ENCODE measurements at regions not wholly inside any gene's neighbourhood (a gene's known extent, or its start where the extent isn't known, plus 50 kb on each side); places are given as distances from the start of the nearest gene placed in this dataset.
"Not testable (repeated sequence)": the region's sequence is repeated elsewhere in the genome, so short reads cannot be mapped to it uniquely, and the experiment has no call there.

GRCh38 chr1:88612292-88612691 is 71.8 kb upstream of the PKN2 start:
- no peak overlapping the region for H3K4me3 ChIP-seq (ENCODE audit: low read depth in 2 of 2, low read length in 2 of 2)
- H3K27me3 ChIP-seq (ENCODE audit: control insufficient read depth, insufficient read depth, low read length) = peaks cover 3% of the 10 kb centered on the region; the same call in 1 of the 2 replicates
- BruUV-seq (replicated peaks) = no TSS peak
- in situ Hi-C loops (cut with HindIII; ENCODE audit: low pct_unique_long_range_greater_than_20kb, low sequenced_read_pairs) = no loop called here
- ChIA-PET CTCF (no interaction called here), POLR2A (no interaction called here)
- no peak for TF ChIP-seq TCF7L2 (IDR thresholded peaks at IDR 0.05; ENCODE audit: low read depth, low read length)
- TF ChIP-seq POLR2AphosphoS5 (IDR thresholded peaks at IDR 0.05; ENCODE audit: low read depth, low read length) = no peak
- intact Hi-C loops (cut with micrococcal nuclease; ENCODE audit: unreplicated experiment) = no loop called here
- 0 out of 2 replicates have a peak, but pooled peaks cover 3% of the 10 kb centered on the region for H3K4me1 ChIP-seq (ENCODE audit: control insufficient read depth, insufficient read depth, low read length)
- no peak overlapping the region for H3K27ac ChIP-seq (ENCODE audit: low read length)
- ATAC-seq (no peak), DNase-seq (ENCODE audit: low read depth, low spot score) (no peak)
- no peaks in the 10 kb centered on the region for H3K9me3 ChIP-seq (ENCODE audit: control insufficient read depth, insufficient read depth, low read depth, low read length)
- H3K36me3 ChIP-seq (ENCODE audit: control insufficient read depth, insufficient read depth, low read length) = no peaks in the 10 kb centered on the region

DNA sequence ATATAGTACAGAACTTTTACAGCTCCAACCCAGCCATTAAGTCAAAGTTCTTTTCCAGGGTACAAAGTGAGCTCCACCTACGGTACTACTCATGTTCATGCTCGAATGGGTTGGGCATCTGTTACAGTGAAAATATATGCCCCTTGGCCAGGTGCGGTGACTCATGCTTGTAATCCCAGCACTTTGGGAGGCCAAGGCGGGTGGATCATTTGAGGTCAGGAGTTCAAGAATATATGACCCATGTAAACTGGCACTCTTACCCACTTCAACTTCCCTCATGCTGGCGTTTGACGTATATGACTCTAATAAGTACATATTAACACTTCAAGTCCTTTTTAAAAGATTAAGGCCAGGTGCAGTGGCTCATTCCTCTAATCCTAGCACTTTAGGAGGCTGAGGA is 71.3 kb upstream of the PKN2 start:
- H3K27ac ChIP-seq (ENCODE audit: low read length) = no peak overlapping the region
- H3K9me3 ChIP-seq (ENCODE audit: control insufficient read depth, insufficient read depth, low read depth, low read length) = no peaks in the 10 kb centered on the region
- no TSS peak for BruUV-seq (replicated peaks)
- H3K36me3 ChIP-seq (ENCODE audit: control insufficient read depth, insufficient read depth, low read length) = no peaks in the 10 kb centered on the region
- DNase-seq (ENCODE audit: low read depth, low spot score) (no peak), ATAC-seq (no peak)
- H3K4me1 ChIP-seq (ENCODE audit: control insufficient read depth, insufficient read depth, low read length) = 0 out of 2 replicates have a peak, but pooled peaks cover 3% of the 10 kb centered on the region
- H3K27me3 ChIP-seq (ENCODE audit: control insufficient read depth, insufficient read depth, low read length) = no peaks in the 10 kb centered on the region; the same call in 1 of the 2 replicates
- CTCF ChIA-PET = no interaction called here
- TF ChIP-seq TCF7L2 (IDR thresholded peaks at IDR 0.05; ENCODE audit: low read depth, low read length) (no peak), CTCF (IDR thresholded peaks at IDR 0.05) (no peak), POLR2AphosphoS5 (IDR thresholded peaks at IDR 0.05; ENCODE audit: low read depth, low read length) (no peak), SIN3A (IDR thresholded peaks at IDR 0.05; ENCODE audit: borderline replicate concordance, insufficient read depth, low read depth, low read length) (no peak)
- TF ChIP-seq, protein P1, sequence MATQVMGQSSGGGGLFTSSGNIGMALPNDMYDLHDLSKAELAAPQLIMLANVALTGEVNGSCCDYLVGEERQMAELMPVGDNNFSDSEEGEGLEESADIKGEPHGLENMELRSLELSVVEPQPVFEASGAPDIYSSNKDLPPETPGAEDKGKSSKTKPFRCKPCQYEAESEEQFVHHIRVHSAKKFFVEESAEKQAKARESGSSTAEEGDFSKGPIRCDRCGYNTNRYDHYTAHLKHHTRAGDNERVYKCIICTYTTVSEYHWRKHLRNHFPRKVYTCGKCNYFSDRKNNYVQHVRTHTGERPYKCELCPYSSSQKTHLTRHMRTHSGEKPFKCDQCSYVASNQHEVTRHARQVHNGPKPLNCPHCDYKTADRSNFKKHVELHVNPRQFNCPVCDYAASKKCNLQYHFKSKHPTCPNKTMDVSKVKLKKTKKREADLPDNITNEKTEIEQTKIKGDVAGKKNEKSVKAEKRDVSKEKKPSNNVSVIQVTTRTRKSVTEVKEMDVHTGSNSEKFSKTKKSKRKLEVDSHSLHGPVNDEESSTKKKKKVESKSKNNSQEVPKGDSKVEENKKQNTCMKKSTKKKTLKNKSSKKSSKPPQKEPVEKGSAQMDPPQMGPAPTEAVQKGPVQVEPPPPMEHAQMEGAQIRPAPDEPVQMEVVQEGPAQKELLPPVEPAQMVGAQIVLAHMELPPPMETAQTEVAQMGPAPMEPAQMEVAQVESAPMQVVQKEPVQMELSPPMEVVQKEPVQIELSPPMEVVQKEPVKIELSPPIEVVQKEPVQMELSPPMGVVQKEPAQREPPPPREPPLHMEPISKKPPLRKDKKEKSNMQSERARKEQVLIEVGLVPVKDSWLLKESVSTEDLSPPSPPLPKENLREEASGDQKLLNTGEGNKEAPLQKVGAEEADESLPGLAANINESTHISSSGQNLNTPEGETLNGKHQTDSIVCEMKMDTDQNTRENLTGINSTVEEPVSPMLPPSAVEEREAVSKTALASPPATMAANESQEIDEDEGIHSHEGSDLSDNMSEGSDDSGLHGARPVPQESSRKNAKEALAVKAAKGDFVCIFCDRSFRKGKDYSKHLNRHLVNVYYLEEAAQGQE (IDR thresholded peaks at IDR 0.05; ENCODE audit: insufficient read depth in 1 of 2, low read depth in 2 of 2, low read length in 1 of 2) = no peak
- no peak overlapping the region for H3K4me3 ChIP-seq (ENCODE audit: low read depth in 2 of 2, low read length in 2 of 2)
- in situ Hi-C loops (cut with HindIII; ENCODE audit: low pct_unique_long_range_greater_than_20kb, low sequenced_read_pairs) = no loop called here
- POLR2A ChIA-PET = no interaction called here
- intact Hi-C loops (cut with micrococcal nuclease; ENCODE audit: unreplicated experiment) = no loop called here

GRCh38 chr1:88618331-88618730 is 65.7 kb upstream of the PKN2 start:
- no peaks in the 10 kb centered on the region for H3K27me3 ChIP-seq (ENCODE audit: control insufficient read depth, insufficient read depth, low read length)
- H3K36me3 ChIP-seq (ENCODE audit: control insufficient read depth, insufficient read depth, low read length) = no peaks in the 10 kb centered on the region
- H3K9me3 ChIP-seq (ENCODE audit: control insufficient read depth, insufficient read depth, low read depth, low read length) = no peaks in the 10 kb centered on the region
- ATAC-seq (no peak), DNase-seq (ENCODE audit: low read depth, low spot score) (no peak)
- intact Hi-C loops (cut with micrococcal nuclease; ENCODE audit: unreplicated experiment) (no loop called here), in situ Hi-C loops (cut with HindIII; ENCODE audit: low pct_unique_long_range_greater_than_20kb, low sequenced_read_pairs) (no loop called here)
- no peak for TF ChIP-seq POLR2AphosphoS5 (IDR thresholded peaks at IDR 0.05; ENCODE audit: low read depth, low read length)
- TF ChIP-seq CTCF (IDR thresholded peaks at IDR 0.05) = no peak
- TF ChIP-seq, protein P1 (IDR thresholded peaks at IDR 0.05; ENCODE audit: insufficient read depth in 1 of 2, low read depth in 2 of 2, low read length in 1 of 2) = no peak
- TF ChIP-seq SIN3A (IDR thresholded peaks at IDR 0.05; ENCODE audit: borderline replicate concordance, insufficient read depth, low read depth, low read length) = no peak
- TF ChIP-seq TCF7L2 (IDR thresholded peaks at IDR 0.05; ENCODE audit: low read depth, low read length) = no peak
- BruUV-seq (replicated peaks) = no TSS peak
- H3K27ac ChIP-seq (ENCODE audit: low read length) = no peak overlapping the region
- ChIA-PET POLR2A (no interaction called here), CTCF (no interaction called here)
- no peaks in the 10 kb centered on the region for H3K4me1 ChIP-seq (ENCODE audit: control insufficient read depth, insufficient read depth, low read length)
- no peak overlapping the region for H3K4me3 ChIP-seq (ENCODE audit: low read depth in 2 of 2, low read length in 2 of 2)

DNA sequence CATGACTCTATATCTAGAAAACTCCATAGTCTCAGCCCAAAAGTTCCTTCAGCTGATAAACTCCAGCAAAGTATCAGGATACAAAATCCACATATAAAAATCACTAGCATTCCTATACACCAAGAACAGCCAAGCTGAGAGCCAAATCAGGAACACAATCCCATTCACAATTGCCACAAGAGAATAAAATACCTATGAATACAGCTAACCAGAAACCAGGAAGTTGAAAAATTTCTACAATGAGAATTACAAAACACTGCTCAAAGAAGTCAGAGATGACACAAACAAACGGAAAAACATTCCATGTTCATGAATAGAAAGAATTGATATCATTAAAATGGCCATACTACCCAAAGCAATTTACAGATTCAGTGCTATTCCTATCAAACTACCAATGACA is 61.0 kb upstream of the PKN2 start:
- ATAC-seq; H3K4me1 ChIP-seq (ENCODE audit: control insufficient read depth, insufficient read depth, low read length); DNase-seq (ENCODE audit: low read depth, low spot score); H3K27me3 ChIP-seq (ENCODE audit: control insufficient read depth, insufficient read depth, low read length); CTCF ChIA-PET; in situ Hi-C loops (cut with HindIII; ENCODE audit: low pct_unique_long_range_greater_than_20kb, low sequenced_read_pairs); H3K27ac ChIP-seq (ENCODE audit: low read length); H3K36me3 ChIP-seq (ENCODE audit: control insufficient read depth, insufficient read depth, low read length); intact Hi-C loops (cut with micrococcal nuclease; ENCODE audit: unreplicated experiment); H3K9me3 ChIP-seq (ENCODE audit: control insufficient read depth, insufficient read depth, low read depth, low read length); POLR2A ChIA-PET; H3K4me3 ChIP-seq (ENCODE audit: low read depth in 2 of 2, low read length in 2 of 2); BruUV-seq (replicated peaks): not testable (repeated sequence)

All from Panc1 (cell line).